M059J (cell line): ENCODE measurements at regions not wholly inside any gene's neighbourhood (a gene's known extent, or its start where the extent isn't known, plus 50 kb on each side); places are given as distances from the start of the nearest gene placed in this dataset.
A peak's percentile ranks its signal among the peaks of the same experiment; 100 is the strongest.
"Not testable (repeated sequence)": the region's sequence is repeated elsewhere in the genome, so short reads cannot be mapped to it uniquely, and the experiment has no call there.

ENCODE experiments used
- DNase-seq: peaks from one replicate; pipeline ENCODE4 v3.0.0-alpha.2; 2012; ENCODE audit warnings: low read depth

DNA sequence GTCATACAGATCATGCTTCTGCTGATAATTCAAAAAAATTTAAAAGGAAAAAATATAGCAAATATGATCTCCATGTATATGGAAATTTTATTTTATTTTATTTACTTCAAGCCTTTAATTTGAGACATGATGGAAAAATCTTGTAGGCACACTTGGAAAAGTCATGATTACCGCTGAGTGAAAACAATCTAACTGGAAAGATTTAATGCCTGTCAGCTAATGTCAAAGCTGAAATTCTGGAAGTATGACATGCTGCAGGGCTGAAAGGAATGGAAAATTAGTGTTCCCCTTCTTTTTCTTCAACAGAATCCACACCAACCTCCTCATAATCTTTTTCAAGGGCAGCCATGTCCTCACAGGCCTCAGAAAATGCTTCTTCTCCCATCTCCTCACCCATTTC, 58.2 kb downstream of the RPRM start:
- no peak for DNase-seq

DNA sequence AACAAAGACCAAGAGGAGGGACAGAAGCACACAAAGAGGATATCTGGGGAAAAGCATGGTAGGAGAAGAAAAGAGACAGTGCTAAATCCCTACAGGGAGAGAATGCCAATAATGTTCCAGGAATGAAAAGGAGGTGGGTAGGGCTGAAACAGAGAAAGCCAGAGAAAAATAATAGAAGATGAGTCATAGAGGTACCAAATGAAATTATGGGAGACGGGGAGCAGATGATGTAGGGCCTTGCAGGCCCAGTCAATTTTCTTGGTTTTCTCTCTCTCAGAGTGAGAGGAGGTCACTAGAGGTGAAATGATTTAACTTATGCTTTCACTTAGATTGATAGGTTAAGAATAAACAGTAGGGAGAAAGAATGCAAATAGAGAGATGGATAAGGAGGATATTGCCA, 61.5 kb downstream of the RPRM start:
- DNase-seq = no peak

DNA sequence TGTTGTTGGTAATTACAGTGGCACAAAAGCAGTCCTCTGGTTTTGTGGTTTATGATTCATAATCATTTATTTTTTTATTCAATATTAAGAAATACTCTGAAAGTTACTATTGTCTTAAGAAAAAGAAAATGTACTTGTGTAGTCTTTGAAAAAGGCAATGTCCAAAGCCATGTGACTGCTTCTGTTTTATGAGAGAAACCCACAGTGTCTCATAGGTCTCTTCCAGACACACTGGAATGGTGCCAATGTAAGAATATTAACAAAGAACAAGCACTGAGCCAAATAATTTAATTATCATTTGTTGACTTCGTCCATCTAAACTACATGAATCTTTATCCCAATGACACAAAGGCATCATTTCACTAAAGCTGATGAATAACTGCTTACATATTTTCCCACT, 62.5 kb downstream of the RPRM start:
- peak; percentile 7 for DNase-seq

DNA sequence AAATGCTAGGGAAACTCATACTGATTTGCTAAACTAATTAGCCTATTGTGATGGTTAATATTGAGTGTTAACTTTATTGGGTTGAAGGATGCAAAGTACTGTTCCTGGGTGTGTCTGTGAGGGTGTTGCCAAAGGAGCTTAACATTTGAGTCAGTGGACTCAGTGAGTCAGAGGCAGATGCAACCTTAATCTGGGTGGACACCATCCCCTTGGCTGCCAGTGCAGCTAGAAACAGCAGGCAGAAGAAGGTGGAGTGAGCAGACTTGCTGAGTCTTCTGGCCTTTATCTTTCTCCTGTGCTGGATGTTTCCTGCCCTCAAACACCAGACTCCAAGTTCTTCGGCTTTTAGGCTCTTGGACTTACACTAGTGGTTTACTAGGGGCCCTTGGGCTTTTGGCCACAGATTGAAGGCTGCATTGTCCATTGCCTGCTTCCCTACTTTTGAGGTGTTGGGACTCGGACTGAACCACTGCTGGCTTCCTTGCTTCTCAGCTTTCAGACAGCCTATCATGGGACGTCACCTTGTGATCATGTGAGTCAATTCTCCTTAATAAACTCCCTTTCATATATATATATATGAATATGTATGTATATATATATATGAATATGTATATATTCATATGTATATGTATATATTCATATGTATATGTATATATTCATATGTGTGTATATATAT, 69.7 kb downstream of the RPRM start:
- DNase-seq = no peak

DNA sequence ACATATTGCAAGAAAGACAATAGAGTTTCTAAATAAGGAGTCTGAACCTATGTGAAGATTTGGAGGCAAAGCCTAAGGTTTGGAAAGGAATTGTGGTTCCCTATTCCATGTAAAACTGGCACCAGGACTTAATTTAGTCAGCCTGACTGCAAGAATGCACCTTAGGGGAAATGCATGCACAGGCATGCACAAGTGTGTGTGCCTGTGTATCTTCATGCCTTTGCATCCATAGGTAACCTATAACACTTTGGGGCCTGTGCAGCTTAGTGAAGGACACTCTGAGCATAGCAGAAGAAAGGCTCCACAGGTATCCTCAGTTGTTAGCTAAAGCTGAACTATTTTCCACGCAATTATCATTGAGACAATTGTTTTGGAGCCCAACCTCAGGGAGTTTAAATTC, 73.4 kb downstream of the RPRM start:
- DNase-seq = no peak

DNA sequence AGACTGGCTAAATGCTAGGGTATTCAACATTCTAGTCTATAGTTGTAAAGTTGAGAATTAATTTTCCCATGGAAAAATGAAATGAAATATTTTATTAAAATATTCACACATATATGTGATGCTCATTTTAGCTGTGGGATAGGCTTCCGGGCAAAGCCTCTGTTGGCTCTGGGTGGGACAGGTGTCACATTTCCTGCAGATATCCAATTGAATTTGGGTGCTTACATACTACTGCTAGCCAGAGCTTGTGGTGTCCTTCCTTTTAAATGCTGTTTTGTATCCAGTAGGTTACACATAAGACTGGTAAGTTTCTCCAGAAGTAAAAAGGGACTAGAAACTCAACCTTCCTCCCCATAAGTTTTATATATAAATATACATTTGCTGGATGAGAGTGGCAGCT, 73.8 kb downstream of the RPRM start:
- DNase-seq = no peak

DNA sequence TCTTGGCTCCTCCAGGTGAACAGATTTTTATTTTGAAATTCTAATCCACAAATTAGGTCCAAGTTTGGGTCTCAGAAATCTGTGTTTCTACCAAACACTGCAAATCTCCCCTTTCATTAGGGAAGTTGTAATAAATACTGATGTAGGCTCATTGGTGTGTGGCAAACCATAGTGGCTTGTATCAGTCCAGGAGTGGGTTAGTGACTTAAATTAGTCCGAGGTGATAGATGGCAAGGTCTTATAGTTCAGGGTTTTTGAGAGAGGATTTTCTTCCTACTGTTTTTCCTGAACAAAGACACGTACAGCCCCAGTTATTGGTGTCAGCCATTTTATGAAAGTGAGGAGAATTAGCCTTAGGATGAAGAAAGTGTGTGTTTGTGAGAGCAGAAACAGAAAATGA, 74.6 kb downstream of the RPRM start:
- DNase-seq = no peak

DNA sequence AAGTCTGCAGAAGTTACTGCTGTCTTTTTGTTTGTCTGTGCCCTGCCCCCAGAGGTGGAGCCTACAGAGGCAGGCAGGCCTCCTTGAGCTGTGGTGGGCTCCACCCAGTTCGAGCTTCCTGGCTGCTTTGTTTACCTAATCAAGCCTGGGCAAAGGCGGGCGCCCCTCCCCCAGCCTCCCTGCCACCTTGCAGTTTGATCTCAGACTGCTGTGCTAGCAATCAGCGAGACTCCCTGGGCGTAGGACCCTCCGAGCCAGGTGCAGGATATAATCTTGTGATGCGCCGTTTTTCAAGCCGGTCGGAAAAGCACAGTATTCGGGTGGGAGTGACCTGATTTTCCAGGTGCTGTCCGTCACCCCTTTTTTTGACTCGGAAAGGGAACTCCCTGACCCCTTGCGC, 75.2 kb downstream of the RPRM start:
- not testable (repeated sequence) for DNase-seq

DNA sequence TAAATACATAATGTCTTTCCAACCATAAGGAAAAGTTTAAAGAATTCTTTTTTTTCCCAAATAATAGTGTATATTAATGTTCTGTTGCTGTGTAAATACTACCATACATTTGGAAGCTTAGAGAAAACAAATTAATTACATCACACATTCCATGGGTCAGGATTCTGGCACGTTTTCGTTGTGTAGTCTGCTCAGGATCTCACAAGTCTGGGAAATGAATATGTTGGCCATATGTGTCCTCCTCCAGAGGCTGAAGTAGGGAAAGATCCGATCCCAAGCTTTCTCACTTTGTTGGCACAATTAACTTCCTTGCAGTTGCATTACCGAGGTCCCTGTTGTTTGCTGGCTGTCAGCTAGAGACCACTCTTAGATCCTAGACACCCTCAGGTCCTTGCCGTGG, 83.9 kb downstream of the RPRM start:
- DNase-seq = no peak

DNA sequence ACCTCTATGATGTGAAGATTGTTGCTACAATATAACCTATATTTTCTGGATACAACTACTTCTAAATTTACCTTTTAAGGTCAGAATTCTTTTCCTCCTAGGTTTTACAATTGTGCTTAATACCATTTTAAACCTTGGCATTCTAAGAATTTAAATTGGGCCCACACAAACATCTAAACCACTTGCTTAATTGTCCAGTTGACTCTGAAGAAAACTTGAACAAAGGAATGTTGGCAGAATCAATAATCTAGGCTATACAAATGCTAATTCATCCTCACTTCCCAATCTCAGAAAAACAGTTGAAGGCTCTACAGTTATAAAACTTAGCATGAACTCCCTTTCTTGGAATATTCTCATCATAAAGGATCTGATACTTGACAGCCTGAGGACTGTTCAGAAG, 84.3 kb downstream of the RPRM start:
- DNase-seq = no peak

DNA sequence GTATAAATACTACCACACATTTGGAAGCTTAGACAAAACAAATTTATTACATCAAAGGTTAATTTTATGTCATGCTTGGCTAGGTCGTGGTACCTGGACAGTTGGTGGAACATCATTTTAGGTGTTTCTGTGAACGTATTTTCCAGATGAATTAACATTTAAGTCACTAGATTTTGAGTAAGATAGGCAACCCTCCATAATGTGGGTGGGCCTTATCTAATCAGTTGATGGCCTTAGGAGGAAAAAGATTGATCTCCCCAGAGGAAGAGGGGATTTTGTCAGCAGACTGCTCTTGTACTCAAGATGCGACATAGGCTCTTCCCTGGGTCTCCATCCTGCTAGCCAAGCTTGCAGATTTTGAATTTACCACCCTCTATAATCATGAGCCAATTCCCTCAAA, 85.0 kb downstream of the RPRM start:
- DNase-seq = no peak

DNA sequence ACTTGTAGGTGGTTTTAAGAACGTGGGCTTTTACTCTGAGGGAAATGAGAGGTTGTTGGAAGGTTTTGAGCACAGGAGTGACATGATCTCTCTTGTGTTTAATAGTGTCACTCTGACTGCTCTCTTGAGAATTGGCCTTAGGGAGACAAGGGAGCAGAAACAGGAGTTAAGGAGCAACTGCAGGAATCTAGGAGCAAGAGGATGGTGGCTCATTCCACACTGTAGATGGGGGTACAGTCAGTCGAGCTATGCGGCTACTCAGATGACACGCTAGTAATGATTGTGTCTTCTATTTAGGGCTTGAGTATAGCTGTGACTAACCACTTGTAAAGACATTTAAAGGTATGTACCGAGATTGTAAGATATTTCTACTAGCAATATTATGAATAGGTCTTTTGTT, 87.4 kb downstream of the RPRM start:
- no peak for DNase-seq

DNA sequence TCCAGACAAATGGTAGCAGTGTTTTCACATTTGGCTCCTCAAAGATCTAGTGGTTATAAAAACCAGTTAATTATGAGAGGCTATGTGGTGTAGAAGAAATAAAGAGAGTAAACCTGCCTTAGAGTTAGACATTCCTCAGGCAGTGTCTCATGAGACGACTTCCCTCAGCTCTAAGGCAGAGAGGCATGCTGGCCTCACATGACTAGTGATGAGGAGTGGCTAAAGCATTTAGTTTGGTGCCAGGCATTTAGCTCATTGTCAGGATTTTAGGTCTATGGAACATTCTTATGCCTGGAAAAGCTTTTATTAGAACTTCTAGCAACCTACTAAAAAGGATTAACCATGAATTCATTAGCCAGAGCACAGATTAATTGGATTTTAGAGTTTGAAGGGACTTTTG, 90.3 kb downstream of the RPRM start:
- peak; percentile 17 for DNase-seq

DNA sequence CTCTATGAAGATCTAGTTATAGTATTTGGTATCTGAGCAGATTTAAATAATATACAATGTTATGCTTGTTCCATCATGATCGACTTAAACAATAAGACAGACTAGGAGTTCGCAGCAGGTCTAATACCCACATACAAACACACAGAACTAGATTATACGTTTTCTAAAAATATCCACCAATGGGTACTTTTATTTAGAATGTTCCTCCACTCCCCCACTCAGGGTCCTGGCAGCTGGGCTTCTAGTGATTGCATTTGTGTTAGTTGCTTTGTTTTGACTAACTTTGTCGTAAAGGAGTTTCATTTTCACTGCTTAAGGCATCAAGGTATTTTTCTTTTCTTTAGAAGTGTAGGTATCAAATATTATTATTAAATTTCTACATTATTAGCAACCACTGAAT, 91.4 kb downstream of the RPRM start:
- DNase-seq = no peak

DNA sequence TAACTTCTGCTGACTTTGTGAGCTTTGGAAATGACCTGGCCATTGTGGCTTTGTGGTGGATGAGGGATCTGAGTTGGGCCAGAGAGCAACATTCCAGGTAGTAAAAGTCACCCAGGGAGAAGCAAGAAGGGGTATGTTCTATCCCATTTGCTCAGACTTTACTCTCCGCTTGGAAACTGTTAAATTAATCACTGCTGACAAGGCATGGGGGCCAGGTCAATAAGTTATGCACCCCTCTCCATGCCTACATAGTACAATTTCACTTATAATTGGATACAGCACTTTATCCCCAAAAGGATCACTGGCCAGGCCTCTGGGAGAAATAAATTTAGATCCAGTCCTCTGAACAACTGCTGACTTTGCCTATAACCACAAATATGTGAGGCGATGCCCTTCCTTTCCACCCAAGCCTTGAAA, 92.1 kb downstream of the RPRM start:
- DNase-seq = peak; percentile 47

DNA sequence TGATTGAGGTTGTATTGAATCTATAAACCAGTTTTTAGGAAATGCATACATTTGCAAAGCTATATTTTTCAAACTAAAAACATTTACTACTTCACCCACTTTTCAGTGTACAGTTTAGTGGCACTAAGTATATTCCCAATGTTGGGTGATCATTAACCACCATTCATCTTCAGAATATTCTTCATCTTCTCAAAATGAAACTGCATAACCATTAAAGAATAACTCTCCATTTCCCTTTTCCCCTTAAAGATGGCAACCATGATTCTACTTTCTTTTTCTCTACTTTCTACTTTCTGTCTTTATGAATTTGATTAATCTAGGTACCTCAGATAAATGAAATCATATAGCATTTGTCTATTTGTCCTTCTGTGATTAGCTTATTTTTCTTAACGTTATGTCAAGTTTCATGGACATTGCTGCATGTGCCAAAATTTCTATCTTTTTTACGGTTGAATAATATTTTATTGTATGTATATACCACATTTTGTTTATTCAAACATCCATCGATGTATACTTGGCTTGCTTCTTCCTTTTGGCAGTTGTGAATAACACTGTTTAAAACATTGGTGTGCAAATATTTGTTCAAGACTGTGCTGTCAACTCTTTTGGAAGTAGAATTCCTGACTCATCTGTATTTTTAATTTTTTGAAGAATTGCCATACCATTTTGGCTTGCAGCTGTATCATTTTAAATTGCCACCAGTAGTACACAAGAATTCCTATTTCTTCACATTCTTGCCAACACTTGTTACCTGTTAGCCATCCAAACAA, 104.9 kb downstream of the RPRM start:
- DNase-seq = no peak

DNA sequence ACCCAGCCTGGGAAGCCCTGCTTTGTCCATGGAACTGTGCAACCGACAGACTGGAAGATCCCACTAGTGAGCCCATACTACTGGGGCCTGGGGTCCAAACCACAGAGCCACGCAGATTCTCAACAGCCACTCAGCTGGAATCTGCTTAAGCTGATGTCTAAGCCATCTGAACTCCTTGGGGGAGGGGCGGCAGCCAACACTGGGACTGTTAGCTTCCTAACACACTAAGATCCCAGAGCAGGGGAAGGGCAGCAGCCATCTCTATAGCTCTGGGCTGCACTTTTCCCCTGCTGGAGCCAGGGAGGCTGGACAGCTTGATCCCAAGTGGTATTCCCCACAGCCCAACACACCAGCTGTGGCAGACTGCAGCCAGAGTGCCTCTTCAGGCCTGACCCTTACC, 118.3 kb downstream of the RPRM start:
- DNase-seq = no peak

DNA sequence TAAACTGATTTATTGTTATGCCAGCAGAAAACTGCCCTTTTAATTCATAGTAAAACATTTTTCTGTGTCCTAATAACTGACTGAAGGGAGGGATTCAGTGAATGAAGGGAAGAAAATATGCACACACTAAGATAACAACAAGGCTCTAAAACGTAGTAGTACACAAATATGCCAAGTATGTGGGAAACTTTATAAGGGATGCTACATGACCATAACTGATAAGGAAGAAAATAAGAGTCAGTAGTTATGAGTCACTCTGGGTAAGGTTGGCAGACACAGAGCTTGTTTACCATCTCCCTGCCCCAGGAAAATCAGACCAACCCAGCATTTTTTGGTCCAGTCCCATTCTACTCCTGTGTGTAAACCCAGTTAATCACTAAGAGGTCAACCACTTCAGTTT, 124.2 kb downstream of the RPRM start:
- peak; percentile 12 for DNase-seq

DNA sequence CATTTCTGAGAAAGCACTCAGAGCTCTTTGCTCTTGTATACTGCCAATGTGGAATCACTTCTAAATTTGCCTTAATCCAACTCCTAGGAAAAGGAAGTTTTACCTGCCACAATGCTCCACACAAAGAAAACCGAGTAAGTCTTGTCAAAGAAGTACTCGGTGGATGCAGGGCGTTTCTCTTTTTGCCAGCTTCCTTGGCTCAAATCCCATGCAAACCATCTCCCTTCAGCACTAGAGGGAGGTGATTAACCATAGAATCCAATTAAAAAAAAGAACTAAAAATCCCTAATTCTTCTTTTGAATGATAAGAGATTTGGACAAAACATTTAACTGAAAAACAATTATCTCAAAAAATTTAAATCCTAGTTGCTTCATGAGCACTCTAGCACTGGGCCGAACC, 129.0 kb downstream of the RPRM start:
- DNase-seq = no peak

DNA sequence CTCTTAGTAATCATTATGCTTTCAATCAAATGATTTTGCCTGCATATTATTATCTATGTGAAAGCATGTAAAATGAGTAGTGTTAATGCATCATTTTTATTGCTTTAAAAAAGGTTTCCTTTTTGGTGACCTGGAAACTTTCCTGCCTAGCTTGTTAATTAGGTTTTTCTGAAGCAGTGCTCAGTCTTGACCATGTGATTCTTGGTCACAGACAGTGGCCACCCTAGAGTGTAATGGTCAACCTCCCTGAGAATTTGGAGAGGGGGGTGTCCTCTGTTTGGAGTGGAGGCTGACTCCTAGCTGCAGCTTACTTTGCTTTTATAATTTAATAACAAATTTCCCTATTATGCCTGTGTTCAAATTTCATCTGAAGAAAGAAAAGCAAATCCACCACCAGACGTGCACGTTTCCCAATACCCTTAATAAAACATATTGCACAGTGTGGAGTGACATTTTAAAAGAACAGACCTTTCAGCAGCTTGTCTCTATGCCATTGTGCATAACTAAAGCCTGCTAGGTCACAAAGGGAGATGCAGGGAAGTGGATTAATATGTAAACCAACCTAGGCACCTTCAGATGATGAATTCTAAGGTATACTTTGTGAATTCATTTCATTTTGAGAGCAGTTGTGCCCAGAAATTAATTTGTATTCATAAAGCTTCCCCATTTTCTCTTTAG, 130.6 kb downstream of the RPRM start:
- DNase-seq = no peak

DNA sequence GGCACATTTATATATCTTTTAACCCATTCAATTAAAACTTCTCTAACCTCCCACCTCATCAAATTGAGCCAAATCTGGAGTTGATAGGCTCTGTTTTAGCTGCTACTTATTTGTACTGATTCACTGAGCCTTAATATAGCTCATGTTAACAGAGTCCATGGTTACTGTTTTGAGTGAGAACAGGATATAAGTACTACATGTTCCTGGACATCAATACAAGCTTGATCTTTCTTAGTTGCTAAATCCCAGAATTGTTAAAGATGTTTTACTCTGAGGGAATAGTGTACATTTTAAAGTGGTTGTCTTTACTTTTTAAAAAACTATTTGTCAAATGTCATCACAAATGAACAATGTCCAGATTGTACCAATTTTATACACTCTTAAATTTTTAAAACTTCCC, 157.7 kb downstream of the RPRM start:
- no peak for DNase-seq

DNA sequence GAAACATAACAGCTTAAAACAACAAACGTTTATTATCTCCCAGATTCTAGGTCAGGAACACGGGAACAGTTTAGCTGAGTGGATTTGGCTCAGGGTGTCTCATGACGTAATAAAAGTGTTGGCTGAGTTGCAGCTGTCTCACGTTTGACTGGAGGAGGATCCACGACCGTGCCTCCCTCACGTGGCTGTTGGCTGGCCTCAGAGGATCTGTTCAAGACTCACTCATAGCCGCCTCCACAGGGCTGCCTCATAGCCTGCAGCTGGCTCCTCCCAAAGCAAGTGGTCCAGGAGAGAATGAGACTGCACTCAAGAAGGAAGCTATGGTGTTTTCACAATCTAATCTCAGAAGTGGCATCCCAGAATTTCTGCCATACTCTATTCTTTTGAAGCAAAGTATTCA, 167.1 kb downstream of the RPRM start:
- no peak for DNase-seq

DNA sequence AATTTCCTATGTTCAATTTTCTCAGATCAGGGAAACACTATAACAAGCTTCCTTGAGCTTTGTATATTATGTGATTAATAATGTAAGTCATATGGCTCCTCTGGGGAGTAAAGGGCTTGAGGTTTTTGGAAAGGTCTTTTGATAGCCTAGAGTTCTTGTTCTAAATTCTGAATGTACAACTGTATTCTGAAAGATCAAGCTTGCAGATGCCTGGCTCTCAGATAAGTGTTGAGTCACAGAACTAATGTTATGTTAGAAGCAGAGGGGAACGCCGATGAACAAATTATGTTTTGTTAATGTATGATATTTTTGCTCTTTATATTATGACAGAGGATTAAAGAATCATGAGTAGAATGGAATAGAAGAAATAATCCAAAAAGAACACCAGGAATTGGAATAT, 170.1 kb downstream of the RPRM start:
- no peak for DNase-seq
